GOT3 (cell line): ENCODE measurements at regions not wholly inside any gene's neighbourhood (a gene's known extent, or its start where the extent isn't known, plus 50 kb on each side); places are given as distances from the start of the nearest gene placed in this dataset.

Experiments used
- DNase-seq: peaks from one replicate; lab custom pipeline; 2025; ENCODE audit warnings: mixed read lengths; lab: John Stamatoyannopoulos, UW

- DNase-seq: no peak
Measured at GRCh38 chr9:107539427-107540163, 50.0 kb upstream of the KLF4 start.
